Neural progenitor cell (in vitro differentiated cells): ENCODE measurements at regions not wholly inside any gene's neighbourhood (a gene's known extent, or its start where the extent isn't known, plus 50 kb on each side); places are given as distances from the start of the nearest gene placed in this dataset.

Source experiments
- CTCF ChIP-seq: fragments of 200-600 bp; sonication (generic); IDR thresholded peaks from 2 replicates; pipeline ENCODE4 v1.5.1; 2017; ENCODE audit warnings: antibody characterized with exemption, mild to moderate bottlenecking
- EZH2 ChIP-seq: fragments of 200-600 bp; sonication (generic); IDR thresholded peaks from 2 replicates; pipeline ENCODE4 v1.6.1; 2017; ENCODE audit warnings: antibody characterized with exemption, mild to moderate bottlenecking, moderate library complexity
- EZH2phosphoT487 ChIP-seq: fragments of 200-600 bp; sonication (generic); IDR thresholded peaks from 2 replicates; pipeline ENCODE4 v1.6.1; 2017; ENCODE audit warnings: antibody characterized with exemption

DNA sequence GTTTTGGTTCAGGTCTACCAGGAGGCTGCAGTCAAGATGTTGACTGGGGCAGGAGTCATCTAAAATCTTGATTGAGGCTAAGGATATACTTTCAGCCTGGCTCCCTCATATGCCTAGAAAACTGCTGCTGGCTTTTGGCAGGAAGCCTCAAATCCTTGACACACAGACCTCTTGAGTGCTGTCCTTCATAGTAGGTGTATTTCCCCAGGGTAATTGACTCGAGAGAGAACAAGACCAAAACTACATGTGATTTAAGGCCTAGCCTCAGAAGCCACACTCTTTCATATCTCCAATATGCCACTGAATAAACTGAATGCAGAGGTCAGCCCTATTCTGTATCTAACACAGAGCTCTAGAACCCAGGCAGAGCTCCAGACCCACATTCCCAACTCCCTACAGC lies 402.3 kb upstream of the ADAMTS16 start:
- TF ChIP-seq EZH2 (no peak), CTCF (no peak), EZH2phosphoT487 (no peak)
